ENCODE measurements at regions not wholly inside any gene's neighbourhood (a gene's known extent, or its start where the extent isn't known, plus 50 kb on each side); places are given as distances from the start of the nearest gene placed in this dataset.

- TF ChIP-seq HMGXB4 (CRISPR knock-in tag; IDR thresholded peaks at IDR 0.05; ENCODE audit: borderline replicate concordance) (no peak), FOXS1 (CRISPR knock-in tag; IDR thresholded peaks at IDR 0.05) (no peak), FOSB (CRISPR knock-in tag; IDR thresholded peaks at IDR 0.05) (no peak)
Observed at GRCh38 chr21:43305336-43305665, 121.6 kb downstream of the SIK1 start (continued).

GRCh38 chr21:43304621-43305335 lies 122.2 kb downstream of the SIK1 start:
- Histone ChIP-seq H3K4me3 (no peak overlapping the region), H3K4me1 (peaks cover 18% of the 10 kb centered on the region), H3K4me2 (no peak overlapping the region), H3K9me3 (no peaks in the 10 kb centered on the region), H3K27ac (peak overlapping the region in 1 of 2 experiments; percentile 86; a peak in 3 of 6 replicates)
- TF ChIP-seq HOXB5 (CRISPR knock-in tag; IDR thresholded peaks at IDR 0.05) (no peak), HEYL (CRISPR knock-in tag; IDR thresholded peaks at IDR 0.05) (no peak), CBX8 (IDR thresholded peaks at IDR 0.05) (no peak), RARB (CRISPR knock-in tag; IDR thresholded peaks at IDR 0.05) (no peak), KDM5A (IDR thresholded peaks at IDR 0.05) (no peak), PHF8 (IDR thresholded peaks at IDR 0.05; ENCODE audit: borderline replicate concordance, low read depth) (no peak), MYC (IDR thresholded peaks at IDR 0.05; ENCODE audit: borderline replicate concordance, low read length) (no peak), CHD2 (IDR thresholded peaks at IDR 0.05; ENCODE audit: low read length, partially characterized antibody) (no peak)
- ATAC-seq, result no peak
- FAIRE-seq, result no peak
- no peak for DNase-seq (ENCODE audit: low read depth in 1 of 2, low spot score in 1 of 2)
- WGBS (ENCODE audit: missing lambda C conversion rate), result 77% methylated on average over 9 of the region's 23 CpGs
- ChIA-PET POLR2A (no interaction called here), CTCF (interaction anchor here (1.3 kb wide), 1 partner anchor 11 kb away, joined by 3 read pairs; no protein-coding TSS in a partner anchor)

DNA sequence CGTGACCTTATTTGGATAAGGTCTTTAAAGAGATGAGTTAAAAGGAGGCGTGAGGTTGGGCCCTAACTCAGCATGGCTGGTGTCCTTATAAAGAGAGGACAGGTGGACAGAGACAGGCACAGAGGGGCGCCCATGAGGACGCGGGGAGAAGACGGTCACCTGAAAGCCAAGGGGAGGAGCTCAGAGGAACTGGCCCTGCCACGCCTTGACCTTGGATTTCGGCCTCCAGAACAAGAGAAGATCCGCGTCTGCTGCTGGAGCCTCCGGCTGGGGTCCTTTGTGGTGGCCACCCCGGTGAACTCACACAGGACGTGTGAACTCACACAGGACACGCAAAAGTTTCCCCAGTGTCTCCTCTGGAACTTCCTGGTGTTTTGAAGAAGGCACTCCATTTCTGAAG lies 122.7 kb downstream of the SIK1 start:
- Histone ChIP-seq H3K9me3 (no peaks in the 10 kb centered on the region), H3K27ac (peak overlapping the region in 1 of 2 experiments; percentile 86; a peak in 1 of 6 replicates), H3K4me2 (no peak overlapping the region), H3K4me1 (peaks cover 18% of the 10 kb centered on the region), H3K4me3 (no peak overlapping the region)
- 89% methylated on average over 14 of the region's 14 CpGs for WGBS (ENCODE audit: missing lambda C conversion rate)
- TF ChIP-seq KDM1A (IDR thresholded peaks at IDR 0.05; ENCODE audit: low read depth) (no peak), FOSL2 (IDR thresholded peaks at IDR 0.05) (no peak), FOSL2 (CRISPR knock-in tag; IDR thresholded peaks at IDR 0.05) (no peak), CBX8 (IDR thresholded peaks at IDR 0.05) (no peak)
- DNase-seq (ENCODE audit: low read depth in 1 of 2, low spot score in 1 of 2), result no peak
- CTCF ChIA-PET, result interaction anchor here (1.3 to 1.7 kb wide), 2 partner anchors 10 kb away, joined by 3 to 5 read pairs; no protein-coding TSS in a partner anchor
- no peak for FAIRE-seq
- ATAC-seq, result no peak
- POLR2A ChIA-PET, result interaction anchor here (0.6 kb wide), 1 partner anchor 342 kb away, joined by 4 read pairs; no protein-coding TSS in a partner anchor

DNA sequence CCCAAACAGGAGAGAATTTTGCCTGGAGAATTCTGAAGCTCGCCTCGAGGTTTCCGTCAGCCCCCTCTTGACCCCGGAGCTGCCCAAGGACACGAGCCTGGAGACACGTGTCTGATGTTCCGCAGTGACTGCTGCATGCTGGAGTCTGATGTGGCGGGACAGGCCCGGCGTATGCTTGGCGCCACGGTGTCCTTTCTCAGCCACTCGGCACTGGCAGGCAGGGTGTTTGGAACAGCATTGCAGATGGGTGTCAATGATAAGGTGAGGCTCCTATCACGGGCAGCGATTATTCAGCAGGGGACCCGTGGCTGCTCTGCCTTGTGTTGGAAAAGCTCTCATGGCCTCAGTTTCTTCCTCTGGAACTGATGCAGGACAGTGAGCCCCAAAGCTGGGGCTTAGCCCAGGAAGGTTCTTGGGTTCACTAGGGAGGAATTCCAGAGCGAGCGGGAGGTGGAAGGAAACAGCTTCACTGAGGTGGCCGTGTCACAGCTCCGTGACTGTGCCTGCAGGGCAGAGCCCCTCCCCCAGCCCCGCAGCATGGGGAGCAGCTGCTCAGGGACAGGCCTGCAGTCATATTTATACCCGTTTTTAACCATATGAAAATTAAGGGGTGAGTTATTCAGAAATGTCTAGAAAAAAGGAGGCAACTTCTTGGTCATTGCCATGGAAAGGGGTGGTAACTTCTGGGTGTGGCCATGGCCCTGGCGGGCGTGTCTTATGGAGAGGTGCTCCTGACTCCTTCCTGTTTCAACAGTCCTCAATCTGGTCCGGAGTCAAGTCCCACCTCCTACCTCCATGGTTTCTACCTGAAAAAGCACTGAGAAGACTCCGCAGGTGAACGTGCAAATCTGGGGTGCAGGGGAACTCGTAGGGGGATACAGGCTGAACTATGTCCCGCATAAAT lies 123.4 kb downstream of the SIK1 start:
- no peak for DNase-seq (ENCODE audit: low read depth in 1 of 2, low spot score in 1 of 2)
- no peak overlapping the region for H3K4me3 ChIP-seq
- no peak for FAIRE-seq
- peaks cover 18% of the 10 kb centered on the region for H3K4me1 ChIP-seq
- POLR2A ChIA-PET, result interaction anchor here (0.6 kb wide), 1 partner anchor 342 kb away, joined by 4 read pairs; no protein-coding TSS in a partner anchor
- H3K4me2 ChIP-seq, result no peak overlapping the region
- WGBS (ENCODE audit: missing lambda C conversion rate), result 85% methylated on average over 26 of the region's 29 CpGs
- no peaks in the 10 kb centered on the region for H3K9me3 ChIP-seq
- ATAC-seq, result no peak
- H3K27ac ChIP-seq, result peak overlapping the region in 1 of 2 experiments; percentile 16; a peak in 1 of 6 replicates
- CTCF ChIA-PET, result interaction anchor here (1.7 kb wide), 1 partner anchor 9 kb away, joined by 5 read pairs; no protein-coding TSS in a partner anchor
- no peak for TF ChIP-seq CBX2 (IDR thresholded peaks at IDR 0.05; ENCODE audit: borderline replicate concordance, low read depth)
- no peak for TF ChIP-seq FOXS1 (CRISPR knock-in tag; IDR thresholded peaks at IDR 0.05)
- no peak for TF ChIP-seq RCOR1 (IDR thresholded peaks at IDR 0.05; ENCODE audit: low read depth, low read length)
